ENCODE measurements at regions not wholly inside any gene's neighbourhood (a gene's known extent, or its start where the extent isn't known, plus 50 kb on each side); places are given as distances from the start of the nearest gene placed in this dataset.

GRCh38 chr22:27088026-27088425, 430.6 kb downstream of the MIAT start:
- Histone ChIP-seq H3K4me1 (no peaks in the 10 kb centered on the region), H3K27me3 (no peaks in the 10 kb centered on the region), H3K36me3 (no peaks in the 10 kb centered on the region), H3K27ac (no peak overlapping the region), H3K4me3 (no peak overlapping the region), H3K9me3 (peaks cover 0 to 9% (median 0%) of the 10 kb centered on the region in 4 donors)
- DNase-seq, result no peak
- TF ChIP-seq POLR2A (IDR thresholded peaks at IDR 0.05) (no peak), CTCF (IDR thresholded peaks at IDR 0.05) (no peak)

- no peak overlapping the region for H3K27ac ChIP-seq
- no peak overlapping the region for H3K4me3 ChIP-seq
- H3K9me3 ChIP-seq, result peaks cover 0 to 9% (median 0%) of the 10 kb centered on the region in 4 donors
- TF ChIP-seq CTCF (IDR thresholded peaks at IDR 0.05) (no peak), POLR2A (IDR thresholded peaks at IDR 0.05) (no peak)
- H3K27me3 ChIP-seq, result no peaks in the 10 kb centered on the region
- no peak for DNase-seq
- no peaks in the 10 kb centered on the region for H3K4me1 ChIP-seq
- H3K36me3 ChIP-seq, result no peaks in the 10 kb centered on the region
Measured at GRCh38 chr22:27089264-27089663, 431.9 kb downstream of the MIAT start.

- no peak for TF ChIP-seq POLR2A (IDR thresholded peaks at IDR 0.05)
- no peak for TF ChIP-seq CTCF (IDR thresholded peaks at IDR 0.05)
- Histone ChIP-seq H3K27me3 (no peaks in the 10 kb centered on the region), H3K4me3 (no peak overlapping the region), H3K4me1 (no peaks in the 10 kb centered on the region), H3K27ac (no peak overlapping the region), H3K36me3 (no peaks in the 10 kb centered on the region), H3K9me3 (peaks cover 0 to 9% (median 0%) of the 10 kb centered on the region in 4 donors)
- DNase-seq, result no peak
Measured at GRCh38 chr22:27090611-27091011, 433.2 kb downstream of the MIAT start.

GRCh38 chr22:27093422-27093821, 436.0 kb downstream of the MIAT start:
- Histone ChIP-seq H3K27me3 (no peaks in the 10 kb centered on the region), H3K4me3 (no peak overlapping the region), H3K9me3 (peaks cover 0 to 4% (median 0%) of the 10 kb centered on the region in 4 donors), H3K36me3 (no peaks in the 10 kb centered on the region), H3K4me1 (no peaks in the 10 kb centered on the region), H3K27ac (no peak overlapping the region)
- TF ChIP-seq CTCF (IDR thresholded peaks at IDR 0.05), result no peak
- no peak for TF ChIP-seq POLR2A (IDR thresholded peaks at IDR 0.05)
- DNase-seq, result no peak

GRCh38 chr22:27094633-27095308, 437.4 kb downstream of the MIAT start:
- Histone ChIP-seq H3K4me1 (no peaks in the 10 kb centered on the region), H3K27me3 (no peaks in the 10 kb centered on the region), H3K36me3 (no peaks in the 10 kb centered on the region), H3K27ac (no peak overlapping the region), H3K4me3 (no peak overlapping the region), H3K9me3 (no peaks in the 10 kb centered on the region)
- TF ChIP-seq CTCF (IDR thresholded peaks at IDR 0.05), result no peak
- TF ChIP-seq POLR2A (IDR thresholded peaks at IDR 0.05), result no peak
- DNase-seq, result no peak

- TF ChIP-seq POLR2A (IDR thresholded peaks at IDR 0.05), result no peak
- no peak for TF ChIP-seq CTCF (IDR thresholded peaks at IDR 0.05)
- no peak overlapping the region for H3K27ac ChIP-seq
- no peaks in the 10 kb centered on the region for H3K27me3 ChIP-seq
- no peak overlapping the region for H3K4me3 ChIP-seq
- no peak for DNase-seq
- H3K4me1 ChIP-seq, result no peaks in the 10 kb centered on the region
- H3K9me3 ChIP-seq, result no peaks in the 10 kb centered on the region
- no peaks in the 10 kb centered on the region for H3K36me3 ChIP-seq
Measured at GRCh38 chr22:27097506-27097905, 440.1 kb downstream of the MIAT start.

All from Peyer's patch (tissue), 4 donors.